ENCODE measurements at regions not wholly inside any gene's neighbourhood (a gene's known extent, or its start where the extent isn't known, plus 50 kb on each side); places are given as distances from the start of the nearest gene placed in this dataset.
"Not testable (repeated sequence)": the region's sequence is repeated elsewhere in the genome, so short reads cannot be mapped to it uniquely, and the experiment has no call there.

DNA sequence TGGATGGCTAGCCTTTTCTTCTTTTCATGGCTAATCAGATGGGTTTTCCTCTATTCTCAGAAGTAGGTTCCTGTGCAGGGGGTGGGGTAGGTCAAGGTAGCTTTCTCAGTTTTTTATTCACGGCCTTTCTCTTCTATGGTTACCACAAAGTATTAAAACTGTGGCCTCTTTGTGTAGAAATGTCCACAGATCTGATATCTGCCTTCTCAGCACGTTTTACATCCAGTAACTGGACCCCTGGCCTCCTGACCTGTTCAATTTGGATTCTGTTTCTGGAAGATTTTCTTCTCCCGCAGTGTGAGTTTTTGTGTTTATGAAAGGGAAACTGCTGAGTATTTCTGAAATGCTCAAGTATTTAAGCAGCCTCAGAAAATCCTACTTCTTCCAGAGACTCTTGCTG lies 688.5 kb downstream of the RAPGEF2 start:
- DNase-seq = no peak
- H3K9me3 ChIP-seq = peaks cover 0 to 3% (median 0%) of the 10 kb centered on the region in 4 donors
- no peaks in the 10 kb centered on the region for H3K36me3 ChIP-seq
- H3K27ac ChIP-seq = no peak overlapping the region
- TF ChIP-seq EP300 (IDR thresholded peaks at IDR 0.05) = no peak
- TF ChIP-seq POLR2AphosphoS5 (IDR thresholded peaks at IDR 0.05) = no peak
- TF ChIP-seq CTCF (IDR thresholded peaks at IDR 0.05) = no peak
- no peak for TF ChIP-seq POLR2A (IDR thresholded peaks at IDR 0.05)
- WGBS, 2 donors = 38 to 49% methylated on average over 3 of the region's 3 CpGs
- H3K4me3 ChIP-seq = no peak overlapping the region
- H3K27me3 ChIP-seq = no peaks in the 10 kb centered on the region
- intact Hi-C loops (cut with DNase I) = no loop called here
- no peaks in the 10 kb centered on the region for H3K4me1 ChIP-seq

- H3K27me3 ChIP-seq; H3K36me3 ChIP-seq; DNase-seq; H3K9me3 ChIP-seq; H3K4me1 ChIP-seq; H3K27ac ChIP-seq; H3K4me3 ChIP-seq; intact Hi-C loops (cut with DNase I): not testable (repeated sequence)
- WGBS, 2 donors = 89 to 93% methylated on average over 12 of the region's 12 CpGs
Measured at GRCh38 chr4:159804592-159804991, 701.7 kb downstream of the RAPGEF2 start.

DNA sequence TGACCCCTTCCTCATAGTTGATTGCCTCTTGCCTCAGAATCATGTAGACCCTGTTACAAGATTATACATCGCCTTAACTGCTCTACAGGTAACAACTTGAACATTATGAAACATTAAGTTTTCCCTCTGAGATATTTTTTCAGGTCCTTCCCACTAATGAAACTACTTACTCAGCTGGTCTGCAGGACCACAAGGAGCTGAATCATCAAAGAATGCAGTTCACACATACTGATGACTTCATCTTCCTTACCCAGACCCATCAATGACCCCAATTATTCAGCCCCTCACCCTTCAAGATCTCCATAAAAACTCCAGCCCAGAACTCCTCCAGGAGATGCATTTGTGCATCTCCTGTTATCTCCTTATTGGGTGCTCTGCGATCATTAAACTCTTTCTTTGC lies 720.9 kb downstream of the RAPGEF2 start:
- no peak for DNase-seq

GRCh38 chr4:159828687-159829086 lies 725.8 kb downstream of the RAPGEF2 start:
- DNase-seq = no peak
- Histone ChIP-seq H3K36me3 (no peaks in the 10 kb centered on the region), H3K9me3 (no peaks in the 10 kb centered on the region), H3K27me3 (no peaks in the 10 kb centered on the region), H3K27ac (no peak overlapping the region), H3K4me1 (no peaks in the 10 kb centered on the region), H3K4me3 (no peak overlapping the region)
- TF ChIP-seq POLR2A (IDR thresholded peaks at IDR 0.05) = no peak
- TF ChIP-seq EP300 (IDR thresholded peaks at IDR 0.05) = no peak
- no peak for TF ChIP-seq POLR2AphosphoS5 (IDR thresholded peaks at IDR 0.05)
- TF ChIP-seq CTCF (IDR thresholded peaks at IDR 0.05) = no peak
- intact Hi-C loops (cut with DNase I) = no loop called here
- 46 to 61% methylated on average over 1 of the region's 1 CpG for WGBS, 2 donors

More for the DNA sequence above, 720.9 kb downstream of the RAPGEF2 start:
- TF ChIP-seq POLR2AphosphoS5 (IDR thresholded peaks at IDR 0.05) = no peak
- no peak for TF ChIP-seq CTCF (IDR thresholded peaks at IDR 0.05)
- no peak for TF ChIP-seq EP300 (IDR thresholded peaks at IDR 0.05)
- no peak for TF ChIP-seq POLR2A (IDR thresholded peaks at IDR 0.05)
- Histone ChIP-seq H3K27me3 (no peaks in the 10 kb centered on the region), H3K27ac (no peak overlapping the region), H3K4me1 (no peaks in the 10 kb centered on the region), H3K36me3 (no peaks in the 10 kb centered on the region), H3K4me3 (no peak overlapping the region), H3K9me3 (no peaks in the 10 kb centered on the region)
- intact Hi-C loops (cut with DNase I) = no loop called here
- WGBS, 2 donors = 83 to 85% methylated on average over 2 of the region's 2 CpGs

DNA sequence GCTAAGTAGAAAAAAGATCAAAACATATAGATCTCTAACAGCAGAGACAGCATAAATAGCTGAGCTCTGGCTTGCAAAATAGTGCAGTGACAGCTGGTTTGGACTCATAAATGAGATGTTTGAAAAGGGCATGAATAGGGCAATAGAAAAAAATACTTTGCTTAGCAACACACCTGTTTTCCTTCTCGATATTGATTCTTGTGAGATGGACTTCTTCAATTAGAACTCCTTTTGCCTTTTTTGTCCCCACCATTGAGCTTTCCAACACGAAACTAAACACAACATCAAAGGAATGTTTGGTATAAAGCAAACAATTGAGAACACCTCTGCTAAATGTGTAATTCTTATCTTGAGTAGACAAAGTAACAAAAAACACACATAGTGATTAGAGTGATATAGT lies 726.3 kb downstream of the RAPGEF2 start:
- Histone ChIP-seq H3K4me1 (no peaks in the 10 kb centered on the region), H3K27ac (no peak overlapping the region), H3K4me3 (no peak overlapping the region), H3K36me3 (no peaks in the 10 kb centered on the region), H3K27me3 (no peaks in the 10 kb centered on the region), H3K9me3 (no peaks in the 10 kb centered on the region)
- DNase-seq = no peak
- no peak for TF ChIP-seq CTCF (IDR thresholded peaks at IDR 0.05)
- TF ChIP-seq EP300 (IDR thresholded peaks at IDR 0.05) = no peak
- TF ChIP-seq POLR2A (IDR thresholded peaks at IDR 0.05) = no peak
- no peak for TF ChIP-seq POLR2AphosphoS5 (IDR thresholded peaks at IDR 0.05)
- 10 to 44% methylated on average over 2 of the region's 2 CpGs for WGBS, 2 donors
- intact Hi-C loops (cut with DNase I) = no loop called here

Data from sigmoid colon (tissue), 6 donors.